Retinal pigment epithelial cell (primary cell): ENCODE measurements at regions not wholly inside any gene's neighbourhood (a gene's known extent, or its start where the extent isn't known, plus 50 kb on each side); places are given as distances from the start of the nearest gene placed in this dataset.

ENCODE experiments used
- DNase-seq: peaks from one replicate; pipeline ENCODE4 v3.0.0-alpha.2; 2010; ENCODE audit warnings: low read depth
- H3K4me3 ChIP-seq: 2 replicates; pipeline ENCODE4 v1.5.1; 2011; ENCODE audit warnings: mild to moderate bottlenecking, low read length, control low read depth, moderate library complexity
- TF ChIP-seq, protein P1 (sequence below): conservative IDR thresholded peaks from 2 replicates; pipeline ENCODE4 v1.5.1; 2011; ENCODE audit warnings: low read depth, low read length, control low read depth, inconsistent platforms

- no peak for DNase-seq
- TF ChIP-seq, protein P1, sequence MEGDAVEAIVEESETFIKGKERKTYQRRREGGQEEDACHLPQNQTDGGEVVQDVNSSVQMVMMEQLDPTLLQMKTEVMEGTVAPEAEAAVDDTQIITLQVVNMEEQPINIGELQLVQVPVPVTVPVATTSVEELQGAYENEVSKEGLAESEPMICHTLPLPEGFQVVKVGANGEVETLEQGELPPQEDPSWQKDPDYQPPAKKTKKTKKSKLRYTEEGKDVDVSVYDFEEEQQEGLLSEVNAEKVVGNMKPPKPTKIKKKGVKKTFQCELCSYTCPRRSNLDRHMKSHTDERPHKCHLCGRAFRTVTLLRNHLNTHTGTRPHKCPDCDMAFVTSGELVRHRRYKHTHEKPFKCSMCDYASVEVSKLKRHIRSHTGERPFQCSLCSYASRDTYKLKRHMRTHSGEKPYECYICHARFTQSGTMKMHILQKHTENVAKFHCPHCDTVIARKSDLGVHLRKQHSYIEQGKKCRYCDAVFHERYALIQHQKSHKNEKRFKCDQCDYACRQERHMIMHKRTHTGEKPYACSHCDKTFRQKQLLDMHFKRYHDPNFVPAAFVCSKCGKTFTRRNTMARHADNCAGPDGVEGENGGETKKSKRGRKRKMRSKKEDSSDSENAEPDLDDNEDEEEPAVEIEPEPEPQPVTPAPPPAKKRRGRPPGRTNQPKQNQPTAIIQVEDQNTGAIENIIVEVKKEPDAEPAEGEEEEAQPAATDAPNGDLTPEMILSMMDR: no peak
- no peak overlapping the region for H3K4me3 ChIP-seq
Measured at GRCh38 chr14:55500219-55500701, 59.8 kb upstream of the TBPL2 start.

GRCh38 chr14:55500708-55501107 lies 60.3 kb upstream of the TBPL2 start:
- TF ChIP-seq, protein P1: no peak
- no peak for DNase-seq
- H3K4me3 ChIP-seq: no peak overlapping the region

- no peak overlapping the region for H3K4me3 ChIP-seq
- TF ChIP-seq, protein P1: no peak
- no peak for DNase-seq
Measured at GRCh38 chr14:55502746-55503284, 62.4 kb upstream of the TBPL2 start.

DNA sequence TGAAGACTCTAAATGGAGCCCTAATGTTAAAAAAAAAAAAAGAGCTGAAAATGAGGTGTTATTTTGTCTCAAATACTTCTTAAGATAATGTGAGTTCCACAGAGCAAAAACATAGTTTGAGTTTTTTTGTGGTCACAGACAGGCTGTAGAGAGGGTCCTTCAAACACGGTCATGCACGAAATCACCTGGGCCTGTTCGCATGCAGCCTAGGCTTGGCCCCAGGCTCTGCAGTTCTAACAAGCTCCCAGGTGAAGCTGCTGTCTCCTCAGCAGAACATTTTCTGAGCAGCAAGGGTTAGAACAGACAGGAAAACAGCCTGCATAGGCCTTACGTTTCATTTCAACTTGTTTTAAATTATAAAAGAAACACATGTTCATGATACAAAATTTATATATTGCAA lies 65.4 kb upstream of the TBPL2 start:
- H3K4me3 ChIP-seq: no peak overlapping the region
- TF ChIP-seq, protein P1: no peak
- no peak for DNase-seq

DNA sequence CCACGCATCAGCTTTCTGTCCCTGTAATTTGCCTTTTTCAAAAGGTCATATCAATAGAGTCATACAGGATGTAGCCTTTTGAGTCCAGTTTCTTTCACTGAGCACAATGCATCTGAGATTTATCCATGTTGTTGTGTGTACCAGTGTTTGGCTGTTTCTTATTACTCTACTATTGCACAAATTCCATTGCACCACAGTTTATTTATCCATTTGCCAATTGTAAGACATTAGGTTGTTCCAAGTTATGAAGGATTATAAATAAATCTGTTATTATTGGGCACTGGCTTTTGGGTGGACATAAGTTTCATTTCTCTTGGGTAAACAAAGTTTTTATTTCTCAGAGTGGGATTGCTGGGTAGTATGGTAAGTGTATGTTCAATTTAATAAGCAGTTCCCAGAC lies 68.3 kb upstream of the TBPL2 start:
- TF ChIP-seq, protein P1: no peak
- H3K4me3 ChIP-seq: no peak overlapping the region
- DNase-seq: no peak

DNA sequence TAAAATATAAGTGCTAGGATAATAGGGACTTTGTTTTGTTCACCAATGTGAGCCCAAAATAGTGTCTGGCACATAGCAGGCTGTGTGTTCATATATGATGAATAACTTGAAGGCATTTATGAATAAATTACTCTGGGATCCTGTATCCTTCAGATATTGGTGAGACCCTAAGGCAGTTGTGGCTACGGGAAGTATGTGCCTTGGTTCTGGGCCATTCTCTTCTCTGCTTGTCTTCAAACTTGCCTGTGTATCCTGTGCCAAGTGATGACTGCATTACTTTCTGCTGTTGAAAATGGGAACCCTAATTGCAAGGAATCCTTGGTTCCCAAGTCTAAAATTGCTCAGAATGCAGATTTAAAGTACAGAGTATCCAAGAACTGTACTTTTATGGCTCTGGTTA lies 67.6 kb upstream of the KTN1 start:
- DNase-seq: no peak
- H3K4me3 ChIP-seq: no peak overlapping the region

DNA sequence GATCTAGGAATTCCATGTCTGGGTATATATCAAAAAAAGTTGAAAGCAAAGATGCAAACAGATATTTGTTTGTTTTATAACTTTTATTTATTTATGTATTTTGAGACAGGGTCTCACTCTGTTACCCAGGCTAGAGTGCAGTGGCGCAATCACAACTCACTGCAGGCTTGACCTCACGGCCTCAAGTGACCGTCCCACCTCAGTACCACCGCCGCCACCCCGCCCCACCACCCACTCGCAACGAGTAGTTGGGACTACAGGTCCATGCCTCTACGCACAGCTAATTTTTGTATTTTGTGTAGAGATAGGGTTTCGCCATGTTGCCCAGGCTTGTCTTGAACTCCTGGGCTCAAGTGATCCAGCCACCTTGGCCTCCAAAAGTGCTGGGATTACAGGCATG lies 66.5 kb upstream of the KTN1 start:
- TF ChIP-seq, protein P1: no peak
- no peak for DNase-seq
- H3K4me3 ChIP-seq: no peak overlapping the region

More for the DNA sequence above, 67.6 kb upstream of the KTN1 start:
- TF ChIP-seq, protein P1: no peak
